ENCODE measurements at regions not wholly inside any gene's neighbourhood (a gene's known extent, or its start where the extent isn't known, plus 50 kb on each side); places are given as distances from the start of the nearest gene placed in this dataset.

- TF ChIP-seq POLR2A (IDR thresholded peaks at IDR 0.05) (no peak), CTCF (IDR thresholded peaks at IDR 0.05 in 4 of 5, conservative IDR thresholded peaks at IDR 0.05 in 1 of 5) (no peak)
Measured at GRCh38 chr9:80231318-80232236, 659.8 kb downstream of the TLE4 start.
